ENCODE measurements at regions not wholly inside any gene's neighbourhood (a gene's known extent, or its start where the extent isn't known, plus 50 kb on each side); places are given as distances from the start of the nearest gene placed in this dataset.

DNA sequence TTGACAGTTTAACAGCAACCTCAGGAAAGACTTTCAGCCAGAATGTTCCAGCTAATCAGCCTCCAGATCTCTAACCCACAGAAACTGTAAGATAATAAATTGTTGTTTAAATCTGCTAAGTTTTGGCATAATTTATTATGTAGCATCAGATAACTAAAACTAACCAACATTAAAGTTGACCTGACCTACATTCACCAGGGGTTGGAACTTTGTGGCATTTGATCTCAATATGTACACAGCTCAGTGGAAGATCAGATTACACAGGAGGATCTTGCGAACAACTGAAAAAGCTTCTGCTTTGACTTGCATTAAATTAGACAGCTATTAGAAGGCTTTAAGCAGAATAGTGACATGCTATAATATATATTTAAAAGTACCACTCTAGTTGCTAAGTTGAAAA, 91.4 kb upstream of the POU1F1 start (continued):
- TF ChIP-seq, protein P1, sequence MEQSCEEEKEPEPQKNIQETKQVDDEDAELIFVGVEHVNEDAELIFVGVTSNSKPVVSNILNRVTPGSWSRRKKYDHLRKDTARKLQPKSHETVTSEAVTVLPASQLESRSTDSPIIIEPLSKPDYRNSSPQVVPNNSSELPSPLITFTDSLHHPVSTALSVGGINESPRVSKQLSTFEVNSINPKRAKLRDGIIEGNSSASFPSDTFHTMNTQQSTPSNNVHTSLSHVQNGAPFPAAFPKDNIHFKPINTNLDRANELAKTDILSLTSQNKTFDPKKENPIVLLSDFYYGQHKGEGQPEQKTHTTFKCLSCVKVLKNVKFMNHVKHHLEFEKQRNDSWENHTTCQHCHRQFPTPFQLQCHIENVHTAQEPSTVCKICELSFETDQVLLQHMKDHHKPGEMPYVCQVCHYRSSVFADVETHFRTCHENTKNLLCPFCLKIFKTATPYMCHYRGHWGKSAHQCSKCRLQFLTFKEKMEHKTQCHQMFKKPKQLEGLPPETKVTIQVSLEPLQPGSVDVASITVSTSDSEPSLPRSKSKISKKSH (CRISPR knock-in tag; IDR thresholded peaks at IDR 0.05), result no peak

DNA sequence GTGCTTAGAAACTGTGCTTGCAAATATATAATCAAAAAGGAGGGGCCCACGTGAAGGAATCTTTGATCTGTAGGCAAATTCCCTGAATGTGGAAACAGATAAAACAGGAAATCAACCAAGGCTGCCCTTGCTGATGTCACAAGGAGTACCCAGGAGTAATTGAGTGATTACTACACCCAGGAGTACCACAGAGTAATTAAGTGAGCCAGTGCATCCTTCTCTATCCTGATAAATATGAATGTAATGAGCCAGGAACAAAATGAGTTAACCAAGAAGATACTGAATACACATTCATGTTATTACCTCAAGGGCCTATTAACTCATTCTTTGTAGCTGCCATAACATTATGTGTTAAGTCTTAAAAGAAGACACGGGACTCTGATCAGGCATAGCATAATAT, 87.3 kb upstream of the POU1F1 start:
- DNase-seq (ENCODE audit: extremely low read depth in 1 of 4, low spot score in 3 of 4) (no peak), FAIRE-seq (no peak), ATAC-seq (no peak)
- TF ChIP-seq, protein P2, sequence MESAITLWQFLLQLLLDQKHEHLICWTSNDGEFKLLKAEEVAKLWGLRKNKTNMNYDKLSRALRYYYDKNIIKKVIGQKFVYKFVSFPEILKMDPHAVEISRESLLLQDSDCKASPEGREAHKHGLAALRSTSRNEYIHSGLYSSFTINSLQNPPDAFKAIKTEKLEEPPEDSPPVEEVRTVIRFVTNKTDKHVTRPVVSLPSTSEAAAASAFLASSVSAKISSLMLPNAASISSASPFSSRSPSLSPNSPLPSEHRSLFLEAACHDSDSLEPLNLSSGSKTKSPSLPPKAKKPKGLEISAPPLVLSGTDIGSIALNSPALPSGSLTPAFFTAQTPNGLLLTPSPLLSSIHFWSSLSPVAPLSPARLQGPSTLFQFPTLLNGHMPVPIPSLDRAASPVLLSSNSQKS (CRISPR knock-in tag; IDR thresholded peaks at IDR 0.05), result no peak
- no peak for TF ChIP-seq PHF21A (IDR thresholded peaks at IDR 0.05; ENCODE audit: borderline replicate concordance, low read depth)
- TF ChIP-seq SMARCA4 (IDR thresholded peaks at IDR 0.05), result no peak
- TF ChIP-seq SNIP1 (IDR thresholded peaks at IDR 0.05; ENCODE audit: low read depth), result no peak
- no peak for TF ChIP-seq SRSF3 (IDR thresholded peaks at IDR 0.05; ENCODE audit: insufficient read depth, low read length)
- no peaks in the 10 kb centered on the region for H3K4me1 ChIP-seq (replicated peaks in 1 of 2; ENCODE audit: control insufficient read depth in 2 of 2, insufficient read depth in 2 of 2, low read length in 2 of 2)
- H3K27me3 ChIP-seq (ENCODE audit: control insufficient read depth in 2 of 2, insufficient read depth in 2 of 2, low read length in 2 of 2), result no peaks in the 10 kb centered on the region
- H3K27ac ChIP-seq (ENCODE audit: extremely low read depth, low read depth, low read length), result no peak overlapping the region
- intact Hi-C loops (cut with micrococcal nuclease) (no loop called here), in situ Hi-C loops (cut with MboI) (no loop called here)
- no peaks in the 10 kb centered on the region for H3K36me3 ChIP-seq (ENCODE audit: control insufficient read depth, insufficient read depth, low read length)
- CTCF ChIA-PET (ENCODE audit: low intra/inter-chr PET ratio), result no interaction called here
- H3K4me2 ChIP-seq (ENCODE audit: insufficient read depth, low read length), result no peak overlapping the region
- no peaks in the 10 kb centered on the region for H3K79me2 ChIP-seq (ENCODE audit: control insufficient read depth, insufficient read depth, low read length)
- H3K9ac ChIP-seq (ENCODE audit: insufficient read depth in 1 of 2, low read depth in 2 of 2, low read length in 2 of 2), result no peak overlapping the region
- no peaks in the 10 kb centered on the region for H4K20me1 ChIP-seq (replicated peaks; ENCODE audit: control insufficient read depth, insufficient read depth, low read length)
- H3K9me1 ChIP-seq (ENCODE audit: control insufficient read depth, insufficient read depth, low read length), result no peaks in the 10 kb centered on the region
- no peak overlapping the region for H3K4me3 ChIP-seq
- POLR2A ChIA-PET, result no interaction called here
- H3K9me3 ChIP-seq (replicated peaks; ENCODE audit: control insufficient read depth, insufficient read depth, low read depth, low read length), result no peaks in the 10 kb centered on the region
- BruUV-seq (replicated peaks), result no TSS peak
- H2AFZ ChIP-seq (ENCODE audit: low read depth, low read length), result no peak overlapping the region
- WGBS (ENCODE audit: insufficient coverage, low coverage, missing lambda C conversion rate), result 6% methylated on average over 1 of the region's 2 CpGs
